ENCODE measurements at regions not wholly inside any gene's neighbourhood (a gene's known extent, or its start where the extent isn't known, plus 50 kb on each side); places are given as distances from the start of the nearest gene placed in this dataset.

- no peak for TF ChIP-seq CTCF (IDR thresholded peaks at IDR 0.05; ENCODE audit: borderline replicate concordance, insufficient read depth, low read depth, low read length)
- H3K4me3 ChIP-seq (ENCODE audit: low read depth, low read length): no peak overlapping the region
Observed at GRCh38 chr3:95911767-95912166, 902.6 kb upstream of the EPHA6 start.

- no peak overlapping the region for H3K4me3 ChIP-seq (ENCODE audit: low read depth, low read length)
- no peak for TF ChIP-seq CTCF (IDR thresholded peaks at IDR 0.05; ENCODE audit: borderline replicate concordance, insufficient read depth, low read depth, low read length)
Observed at GRCh38 chr3:95923496-95924210, 890.7 kb upstream of the EPHA6 start.

GRCh38 chr3:95926904-95927501, 887.4 kb upstream of the EPHA6 start:
- H3K4me3 ChIP-seq (ENCODE audit: low read depth, low read length): no peak overlapping the region
- TF ChIP-seq CTCF (IDR thresholded peaks at IDR 0.05; ENCODE audit: borderline replicate concordance, insufficient read depth, low read depth, low read length): no peak

- H3K4me3 ChIP-seq (ENCODE audit: low read depth, low read length): no peak overlapping the region
- TF ChIP-seq CTCF (IDR thresholded peaks at IDR 0.05; ENCODE audit: borderline replicate concordance, insufficient read depth, low read depth, low read length): no peak
Observed at GRCh38 chr3:95934181-95934580, 880.2 kb upstream of the EPHA6 start.

- no peak overlapping the region for H3K4me3 ChIP-seq (ENCODE audit: low read depth, low read length)
- TF ChIP-seq CTCF (IDR thresholded peaks at IDR 0.05; ENCODE audit: borderline replicate concordance, insufficient read depth, low read depth, low read length): no peak
Observed at GRCh38 chr3:95939235-95939809, 875.1 kb upstream of the EPHA6 start.

GRCh38 chr3:95965704-95966336, 848.6 kb upstream of the EPHA6 start:
- TF ChIP-seq CTCF (IDR thresholded peaks at IDR 0.05; ENCODE audit: borderline replicate concordance, insufficient read depth, low read depth, low read length): no peak
- H3K4me3 ChIP-seq (ENCODE audit: low read depth, low read length): no peak overlapping the region

Measured in GM12875 (cell line).